ENCODE measurements at regions not wholly inside any gene's neighbourhood (a gene's known extent, or its start where the extent isn't known, plus 50 kb on each side); places are given as distances from the start of the nearest gene placed in this dataset.

GRCh38 chr2:210860276-210860675, 303.9 kb downstream of the CPS1 start:
- no peak for TF ChIP-seq POLR2A (IDR thresholded peaks at IDR 0.05; ENCODE audit: low read depth, low read length)
- TF ChIP-seq POLR2AphosphoS5 (IDR thresholded peaks at IDR 0.05; ENCODE audit: low read depth, low read length): no peak
- no peak for TF ChIP-seq TAF1 (IDR thresholded peaks at IDR 0.05; ENCODE audit: low read depth, low read length)
- no peak for TF ChIP-seq PAX5 (IDR thresholded peaks at IDR 0.05; ENCODE audit: insufficient read depth, low read length, severe bottlenecking)
